PFSK-1 (cell line): ENCODE measurements at regions not wholly inside any gene's neighbourhood (a gene's known extent, or its start where the extent isn't known, plus 50 kb on each side); places are given as distances from the start of the nearest gene placed in this dataset.

Experiments used
- FOXP2 ChIP-seq: optimal IDR thresholded peaks from 2 replicates; pipeline ENCODE3; 2011; ENCODE audit warnings: borderline replicate concordance, control low read depth, inconsistent platforms; ENCODE audit not compliant: insufficient read depth; ENCODE audit errors: extremely low read length, extremely low read depth
- POLR2AphosphoS5 ChIP-seq: IDR thresholded peaks from 2 replicates; pipeline ENCODE4 v1.6.1; 2012; ENCODE audit warnings: low read depth, mild to moderate bottlenecking, control low read depth, low read length, moderate library complexity
- SIN3A ChIP-seq: IDR thresholded peaks from 2 replicates; pipeline ENCODE4 v1.6.1; 2012; ENCODE audit warnings: mild to moderate bottlenecking, low read length, moderate library complexity, borderline replicate concordance; ENCODE audit not compliant: insufficient read depth
- TAF1 ChIP-seq: IDR thresholded peaks from 2 replicates; pipeline ENCODE4 v1.6.1; 2012; ENCODE audit warnings: low read length, control low read depth, borderline replicate concordance; ENCODE audit not compliant: insufficient read depth
- TF ChIP-seq, protein P1 (sequence below), 2 experiments: IDR thresholded peaks; 2 replicates each; pipeline versions ENCODE4 v1.6.1 to v1.8.0; 2011 to 2012; ENCODE audit warnings: low read depth in 2 of 2, low read length in 2 of 2, control low read depth in 1 of 2, inconsistent platforms in 1 of 2, mild to moderate bottlenecking in 1 of 2, moderate library complexity in 1 of 2; ENCODE audit not compliant: insufficient read depth in 1 of 2

DNA sequence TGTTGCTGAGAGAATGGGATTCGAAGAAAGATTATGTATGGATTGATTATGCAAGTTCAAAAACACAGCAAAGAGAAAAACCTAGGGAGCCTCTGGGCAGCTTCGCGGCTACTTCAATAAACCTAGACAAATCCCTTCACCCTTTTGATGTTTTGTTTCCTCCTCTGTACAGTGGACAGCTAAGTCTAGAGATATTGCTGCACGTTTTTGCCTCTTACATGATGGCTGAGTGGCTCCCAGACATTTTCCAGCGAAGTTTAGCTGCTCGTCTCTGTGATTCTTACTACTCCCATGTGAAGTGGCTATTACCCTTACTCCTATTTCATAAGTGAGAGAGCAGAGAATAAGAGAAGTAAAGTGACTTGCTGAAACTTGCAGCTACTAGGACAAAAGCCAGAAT, 695.0 kb upstream of the GRM7 start:
- TF ChIP-seq FOXP2 (no peak), SIN3A (no peak), POLR2AphosphoS5 (no peak), TAF1 (no peak)

DNA sequence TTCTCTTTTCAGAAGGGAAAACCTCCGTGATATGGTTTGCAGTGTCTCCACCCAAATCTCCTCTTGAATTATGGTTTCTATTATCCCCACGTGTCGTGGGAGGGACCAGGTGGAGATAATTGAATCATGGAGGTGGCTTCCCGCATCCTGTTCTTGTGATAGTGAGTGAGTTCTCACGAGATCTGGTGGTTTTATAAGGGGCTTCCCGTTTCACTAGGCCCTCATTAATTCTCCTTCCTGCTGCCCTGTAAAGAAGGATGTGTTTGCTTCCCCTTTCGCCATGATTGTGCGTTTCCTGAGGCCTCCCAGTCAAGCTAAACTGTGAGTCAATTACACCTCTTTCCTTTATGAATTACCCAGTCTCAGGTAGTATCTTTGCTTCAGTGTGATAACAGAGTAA, 692.7 kb upstream of the GRM7 start:
- TF ChIP-seq TAF1, result no peak
- TF ChIP-seq POLR2AphosphoS5, result no peak
- no peak for TF ChIP-seq FOXP2
- TF ChIP-seq, protein P1, sequence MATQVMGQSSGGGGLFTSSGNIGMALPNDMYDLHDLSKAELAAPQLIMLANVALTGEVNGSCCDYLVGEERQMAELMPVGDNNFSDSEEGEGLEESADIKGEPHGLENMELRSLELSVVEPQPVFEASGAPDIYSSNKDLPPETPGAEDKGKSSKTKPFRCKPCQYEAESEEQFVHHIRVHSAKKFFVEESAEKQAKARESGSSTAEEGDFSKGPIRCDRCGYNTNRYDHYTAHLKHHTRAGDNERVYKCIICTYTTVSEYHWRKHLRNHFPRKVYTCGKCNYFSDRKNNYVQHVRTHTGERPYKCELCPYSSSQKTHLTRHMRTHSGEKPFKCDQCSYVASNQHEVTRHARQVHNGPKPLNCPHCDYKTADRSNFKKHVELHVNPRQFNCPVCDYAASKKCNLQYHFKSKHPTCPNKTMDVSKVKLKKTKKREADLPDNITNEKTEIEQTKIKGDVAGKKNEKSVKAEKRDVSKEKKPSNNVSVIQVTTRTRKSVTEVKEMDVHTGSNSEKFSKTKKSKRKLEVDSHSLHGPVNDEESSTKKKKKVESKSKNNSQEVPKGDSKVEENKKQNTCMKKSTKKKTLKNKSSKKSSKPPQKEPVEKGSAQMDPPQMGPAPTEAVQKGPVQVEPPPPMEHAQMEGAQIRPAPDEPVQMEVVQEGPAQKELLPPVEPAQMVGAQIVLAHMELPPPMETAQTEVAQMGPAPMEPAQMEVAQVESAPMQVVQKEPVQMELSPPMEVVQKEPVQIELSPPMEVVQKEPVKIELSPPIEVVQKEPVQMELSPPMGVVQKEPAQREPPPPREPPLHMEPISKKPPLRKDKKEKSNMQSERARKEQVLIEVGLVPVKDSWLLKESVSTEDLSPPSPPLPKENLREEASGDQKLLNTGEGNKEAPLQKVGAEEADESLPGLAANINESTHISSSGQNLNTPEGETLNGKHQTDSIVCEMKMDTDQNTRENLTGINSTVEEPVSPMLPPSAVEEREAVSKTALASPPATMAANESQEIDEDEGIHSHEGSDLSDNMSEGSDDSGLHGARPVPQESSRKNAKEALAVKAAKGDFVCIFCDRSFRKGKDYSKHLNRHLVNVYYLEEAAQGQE (IDR thresholded peaks at IDR 0.05; ENCODE audit: insufficient read depth in 1 of 2, low read depth in 2 of 2, low read length in 2 of 2), result no peak
- no peak for TF ChIP-seq SIN3A

DNA sequence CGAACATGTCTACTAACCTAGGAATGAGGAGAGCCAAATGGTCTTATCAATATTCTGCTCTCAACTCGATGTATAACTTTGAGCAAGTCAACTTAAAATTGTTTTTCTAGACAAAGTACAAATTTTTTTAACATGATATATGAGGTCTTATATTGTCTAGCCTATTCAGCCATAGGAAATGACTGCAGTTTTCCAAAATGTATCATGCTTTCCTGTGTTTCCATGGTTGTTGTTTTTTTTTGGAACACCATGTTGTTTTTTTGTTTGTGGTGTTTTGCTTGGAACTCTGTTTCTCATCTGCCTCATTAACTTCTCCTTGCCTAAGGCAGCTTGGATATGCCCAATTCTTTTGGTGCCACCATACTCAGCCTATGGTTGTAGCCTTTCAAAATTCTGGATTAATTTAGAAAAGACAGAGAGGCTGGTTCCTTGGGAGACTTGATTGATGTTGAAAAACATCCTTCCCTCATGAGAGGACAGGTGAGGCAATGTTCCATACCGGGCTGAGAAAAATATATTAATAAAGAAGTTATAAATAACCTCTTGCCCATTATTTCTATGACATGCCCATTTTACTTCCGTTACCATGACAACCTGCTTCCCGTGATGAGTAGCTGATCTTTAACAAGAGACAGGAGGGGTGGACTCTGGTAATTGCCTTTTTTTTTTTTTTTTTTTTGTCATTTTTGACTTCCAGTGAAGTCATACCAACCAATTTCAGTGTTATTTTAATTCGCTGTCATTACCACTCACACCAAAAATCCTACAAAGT, 687.9 kb upstream of the GRM7 start:
- TF ChIP-seq SIN3A (no peak), FOXP2 (no peak), POLR2AphosphoS5 (no peak), TAF1 (no peak)
- TF ChIP-seq, protein P1 (IDR thresholded peaks at IDR 0.05; ENCODE audit: insufficient read depth in 1 of 2, low read depth in 2 of 2, low read length in 2 of 2), result no peak

DNA sequence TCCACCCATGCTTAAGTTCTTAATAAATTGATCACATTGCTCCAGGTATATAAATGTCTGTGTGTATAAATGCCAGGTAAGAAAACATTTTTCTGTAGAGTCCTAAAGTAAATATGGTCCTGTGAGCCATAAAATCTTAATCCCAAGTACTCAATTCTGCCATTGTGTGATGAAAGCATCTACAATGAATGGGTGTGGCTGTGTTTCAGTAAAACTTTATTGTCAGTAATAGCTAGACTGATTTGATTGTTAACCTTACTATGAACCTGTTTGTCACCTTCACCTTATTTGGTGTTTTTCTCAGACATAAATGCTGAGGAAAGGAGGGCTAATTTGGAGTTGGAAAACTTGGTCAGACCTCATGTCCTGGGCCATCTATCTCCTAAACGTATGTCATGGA, 683.5 kb upstream of the GRM7 start:
- TF ChIP-seq POLR2AphosphoS5, result no peak
- TF ChIP-seq, protein P1 (IDR thresholded peaks at IDR 0.05; ENCODE audit: insufficient read depth in 1 of 2, low read depth in 2 of 2, low read length in 2 of 2), result no peak
- no peak for TF ChIP-seq TAF1
- TF ChIP-seq FOXP2, result no peak
- no peak for TF ChIP-seq SIN3A

DNA sequence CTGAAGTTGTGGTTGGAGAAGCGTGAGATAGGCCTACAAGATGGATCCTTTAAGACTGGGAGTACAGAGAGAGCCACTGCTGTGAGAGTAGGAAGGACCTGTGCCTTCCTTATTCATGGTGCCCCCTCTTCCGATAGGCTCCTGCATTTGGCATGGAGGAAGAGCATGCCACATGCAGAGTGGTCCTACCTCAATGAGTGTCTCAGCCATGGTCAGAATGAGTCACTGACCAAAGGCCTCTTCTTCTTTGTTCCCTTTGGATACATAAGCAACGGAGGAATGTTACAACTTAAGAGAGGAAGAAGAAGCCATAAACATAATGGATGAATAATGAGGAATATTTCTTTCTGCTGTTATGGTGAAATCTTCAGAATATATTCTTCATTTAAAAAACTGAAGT, 681.2 kb upstream of the GRM7 start:
- TF ChIP-seq TAF1 (no peak), SIN3A (no peak), POLR2AphosphoS5 (no peak), FOXP2 (no peak)
- TF ChIP-seq, protein P1 (IDR thresholded peaks at IDR 0.05; ENCODE audit: insufficient read depth in 1 of 2, low read depth in 2 of 2, low read length in 2 of 2), result no peak
